ENCODE measurements at regions not wholly inside any gene's neighbourhood (a gene's known extent, or its start where the extent isn't known, plus 50 kb on each side); places are given as distances from the start of the nearest gene placed in this dataset.

GRCh38 chr18:39960550-39960949, 1994.5 kb upstream of the PIK3C3 start:
- no peak overlapping the region for H3K27ac ChIP-seq
- no peak for ATAC-seq (ENCODE audit: low FRiP score in 2 of 2)

GRCh38 chr18:39959839-39960238, 1995.2 kb upstream of the PIK3C3 start:
- Histone ChIP-seq H3K27me3 (no peaks in the 10 kb centered on the region), H3K36me3 (no peaks in the 10 kb centered on the region), H3K4me3 (no peak overlapping the region), H3K27ac (no peak overlapping the region), H3K4me1 (no peaks in the 10 kb centered on the region), H3K9me3 (no peaks in the 10 kb centered on the region)
- no peak for ATAC-seq (ENCODE audit: low FRiP score in 2 of 2)
- 63 to 69% methylated on average over 2 of the region's 2 CpGs for WGBS, 2 donors
- no peak for TF ChIP-seq EP300 (IDR thresholded peaks at IDR 0.05)
- TF ChIP-seq POLR2AphosphoS5 (IDR thresholded peaks at IDR 0.05) = no peak
- no peak for TF ChIP-seq POLR2A (IDR thresholded peaks at IDR 0.05)
- TF ChIP-seq CTCF (IDR thresholded peaks at IDR 0.05) = no peak
- no peak for DNase-seq

More at GRCh38 chr18:39960550-39960949, 1994.5 kb upstream of the PIK3C3 start:
- Histone ChIP-seq H3K4me1 (no peaks in the 10 kb centered on the region), H3K27me3 (no peaks in the 10 kb centered on the region), H3K9me3 (no peaks in the 10 kb centered on the region), H3K4me3 (no peak overlapping the region), H3K36me3 (no peaks in the 10 kb centered on the region)
- DNase-seq = no peak
- WGBS, 2 donors = 90 to 91% methylated on average over 1 of the region's 1 CpG
- TF ChIP-seq POLR2A (IDR thresholded peaks at IDR 0.05) = no peak
- no peak for TF ChIP-seq EP300 (IDR thresholded peaks at IDR 0.05)
- no peak for TF ChIP-seq POLR2AphosphoS5 (IDR thresholded peaks at IDR 0.05)
- no peak for TF ChIP-seq CTCF (IDR thresholded peaks at IDR 0.05)

GRCh38 chr18:39958876-39959275, 1996.2 kb upstream of the PIK3C3 start:
- Histone ChIP-seq H3K4me3 (no peak overlapping the region), H3K27me3 (no peaks in the 10 kb centered on the region)

GRCh38 chr18:39952816-39953215, 2002.2 kb upstream of the PIK3C3 start:
- no peak for DNase-seq
- no peak for ATAC-seq (ENCODE audit: low FRiP score in 2 of 2)
- H3K4me1 ChIP-seq = no peaks in the 10 kb centered on the region
- no peaks in the 10 kb centered on the region for H3K9me3 ChIP-seq
- WGBS, 2 donors = 86 to 89% methylated on average over 2 of the region's 2 CpGs
- H3K27me3 ChIP-seq = no peaks in the 10 kb centered on the region
- no peaks in the 10 kb centered on the region for H3K36me3 ChIP-seq
- no peak overlapping the region for H3K27ac ChIP-seq
- H3K4me3 ChIP-seq = no peak overlapping the region
- TF ChIP-seq EP300 (IDR thresholded peaks at IDR 0.05) (no peak), CTCF (IDR thresholded peaks at IDR 0.05) (no peak), POLR2A (IDR thresholded peaks at IDR 0.05) (no peak), POLR2AphosphoS5 (IDR thresholded peaks at IDR 0.05) (no peak)

More at GRCh38 chr18:39958876-39959275, 1996.2 kb upstream of the PIK3C3 start:
- ATAC-seq (ENCODE audit: low FRiP score in 2 of 2) = no peak
- DNase-seq = no peak
- Histone ChIP-seq H3K9me3 (no peaks in the 10 kb centered on the region), H3K36me3 (no peaks in the 10 kb centered on the region), H3K27ac (no peak overlapping the region), H3K4me1 (no peaks in the 10 kb centered on the region)
- WGBS, 2 donors = 66 to 73% methylated on average over 1 of the region's 1 CpG
- TF ChIP-seq POLR2A (IDR thresholded peaks at IDR 0.05) (no peak), CTCF (IDR thresholded peaks at IDR 0.05) (no peak), EP300 (IDR thresholded peaks at IDR 0.05) (no peak), POLR2AphosphoS5 (IDR thresholded peaks at IDR 0.05) (no peak)

- Histone ChIP-seq H3K27me3 (no peaks in the 10 kb centered on the region), H3K4me3 (no peak overlapping the region), H3K36me3 (no peaks in the 10 kb centered on the region), H3K4me1 (no peaks in the 10 kb centered on the region), H3K27ac (no peak overlapping the region), H3K9me3 (no peaks in the 10 kb centered on the region)
- DNase-seq = no peak
- TF ChIP-seq POLR2A (IDR thresholded peaks at IDR 0.05) = no peak
- TF ChIP-seq EP300 (IDR thresholded peaks at IDR 0.05) = no peak
- no peak for TF ChIP-seq CTCF (IDR thresholded peaks at IDR 0.05)
- no peak for TF ChIP-seq POLR2AphosphoS5 (IDR thresholded peaks at IDR 0.05)
- WGBS, 2 donors = 85 to 92% methylated on average over 4 of the region's 4 CpGs
- ATAC-seq (ENCODE audit: low FRiP score in 2 of 2) = no peak
These were observed 2003.8 kb upstream of the PIK3C3 start for GRCh38 chr18:39951142-39951720.
